Glutamatergic neuron (in vitro differentiated cells): ENCODE measurements at regions not wholly inside any gene's neighbourhood (a gene's known extent, or its start where the extent isn't known, plus 50 kb on each side); places are given as distances from the start of the nearest gene placed in this dataset.

ENCODE experiments used
- DNase-seq: peaks from one replicate; pipeline ENCODE4 v3.0.0; 2022
- H3K27ac Mint-ChIP-seq: one replicate; pipeline ENCODE4 v1.8.0; 2020; ENCODE audit warnings: mild to moderate bottlenecking, mixed read lengths, inconsistent platforms; ENCODE audit not compliant: unreplicated experiment
- H3K27me3 Mint-ChIP-seq: one replicate; pipeline ENCODE4 v1.8.0; 2020; ENCODE audit warnings: mild to moderate bottlenecking, moderate library complexity, mixed read lengths, inconsistent platforms; ENCODE audit not compliant: unreplicated experiment
- H3K36me3 Mint-ChIP-seq: one replicate; pipeline ENCODE4 v1.8.0; 2020; ENCODE audit warnings: mild to moderate bottlenecking, mixed read lengths, inconsistent platforms; ENCODE audit not compliant: unreplicated experiment
- H3K4me1 Mint-ChIP-seq: one replicate; pipeline ENCODE4 v1.8.0; 2020; ENCODE audit warnings: mild to moderate bottlenecking, low read depth, mixed read lengths, inconsistent platforms; ENCODE audit not compliant: unreplicated experiment
- H3K4me3 Mint-ChIP-seq: one replicate; pipeline ENCODE4 v1.8.0; 2020; ENCODE audit warnings: mild to moderate bottlenecking, mixed read lengths, inconsistent platforms; ENCODE audit not compliant: unreplicated experiment
- H3K9me3 Mint-ChIP-seq: one replicate; pipeline ENCODE4 v1.8.0; 2020; ENCODE audit warnings: mild to moderate bottlenecking, moderate library complexity, mixed read lengths, inconsistent platforms; ENCODE audit not compliant: unreplicated experiment
- CTCF ChIP-seq: fragments of 200-600 bp; sonication (generic); IDR thresholded peaks from one replicate; pipeline ENCODE4 v1.5.0; 2021; ENCODE audit not compliant: partially characterized antibody, unreplicated experiment

DNA sequence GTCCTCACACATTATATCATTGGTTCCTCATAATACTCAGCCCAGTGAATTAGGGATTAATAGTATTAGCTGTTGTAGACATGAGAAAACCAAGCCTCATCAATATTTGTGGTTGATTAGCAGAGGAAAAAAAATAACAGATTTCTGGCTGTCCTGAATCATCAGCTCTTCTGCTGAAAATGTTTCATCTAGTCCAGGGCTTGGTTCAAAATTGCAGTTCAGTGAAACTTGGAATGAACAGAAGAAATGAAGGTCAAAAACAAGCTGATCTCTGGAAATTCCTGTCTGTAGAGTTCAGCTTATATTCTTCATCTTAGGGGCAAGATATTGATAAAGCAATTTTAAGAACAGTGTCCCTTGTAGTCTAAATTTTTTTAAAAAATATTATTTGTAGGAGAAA lies 361.1 kb upstream of the CCDC179 start:
- TF ChIP-seq CTCF: no peak
- Mint-ChIP-seq H3K36me3 (no peaks in the 10 kb centered on the region), H3K9me3 (no peaks in the 10 kb centered on the region), H3K4me1 (no peaks in the 10 kb centered on the region), H3K4me3 (no peak overlapping the region), H3K27me3 (no peaks in the 10 kb centered on the region), H3K27ac (no peak overlapping the region)
- DNase-seq: no peak

GRCh38 chr11:23226331-23227077 lies 366.2 kb upstream of the CCDC179 start:
- Mint-ChIP-seq H3K36me3 (no peaks in the 10 kb centered on the region), H3K4me1 (peaks cover 5% of the 10 kb centered on the region), H3K4me3 (no peak overlapping the region), H3K9me3 (no peaks in the 10 kb centered on the region), H3K27me3 (no peaks in the 10 kb centered on the region), H3K27ac (no peak overlapping the region)
- DNase-seq: no peak
- TF ChIP-seq CTCF: no peak

GRCh38 chr11:23227078-23227445 lies 366.8 kb upstream of the CCDC179 start:
- Mint-ChIP-seq H3K4me1 (peaks cover 5% of the 10 kb centered on the region), H3K27me3 (no peaks in the 10 kb centered on the region), H3K4me3 (no peak overlapping the region), H3K36me3 (no peaks in the 10 kb centered on the region), H3K9me3 (no peaks in the 10 kb centered on the region), H3K27ac (no peak overlapping the region)
- DNase-seq: no peak
- no peak for TF ChIP-seq CTCF

- H3K27ac Mint-ChIP-seq: no peak overlapping the region
- peaks cover 5% of the 10 kb centered on the region for H3K4me1 Mint-ChIP-seq
- no peak for DNase-seq
- H3K36me3 Mint-ChIP-seq: no peaks in the 10 kb centered on the region
- no peaks in the 10 kb centered on the region for H3K27me3 Mint-ChIP-seq
- TF ChIP-seq CTCF: no peak
- no peak overlapping the region for H3K4me3 Mint-ChIP-seq
- no peaks in the 10 kb centered on the region for H3K9me3 Mint-ChIP-seq
Observed at GRCh38 chr11:23232652-23233051, 372.4 kb upstream of the CCDC179 start.

- no peak for DNase-seq
- Mint-ChIP-seq H3K9me3 (no peaks in the 10 kb centered on the region), H3K27ac (no peak overlapping the region), H3K27me3 (no peaks in the 10 kb centered on the region), H3K4me1 (peaks cover 5% of the 10 kb centered on the region), H3K4me3 (no peak overlapping the region), H3K36me3 (no peaks in the 10 kb centered on the region)
- no peak for TF ChIP-seq CTCF
Observed at GRCh38 chr11:23233075-23233474, 372.8 kb upstream of the CCDC179 start.
